Trophoblast cell (in vitro differentiated cells and primary cell): ENCODE measurements at regions not wholly inside any gene's neighbourhood (a gene's known extent, or its start where the extent isn't known, plus 50 kb on each side); places are given as distances from the start of the nearest gene placed in this dataset.

Source experiments
- DNase-seq, 2 donors: peaks; one replicate each; pipeline ENCODE4 v3.0.0-alpha.2; 2016
- H2AFZ ChIP-seq: 2 replicates; pipeline ENCODE4 v1.6.1; 2013; ENCODE audit warnings: low read length, moderate library complexity, mild to moderate bottlenecking; ENCODE audit not compliant: insufficient read depth, poor library complexity
- H2AK5ac ChIP-seq: 2 replicates; pipeline ENCODE4 v1.6.1; 2013; ENCODE audit warnings: mild to moderate bottlenecking, low read length
- H2BK120ac ChIP-seq: 2 replicates; pipeline ENCODE4 v1.6.1; 2013; ENCODE audit warnings: low read length, mild to moderate bottlenecking, moderate library complexity; ENCODE audit not compliant: insufficient read depth, poor library complexity
- H2BK12ac ChIP-seq: 2 replicates; pipeline ENCODE4 v1.6.1; 2013; ENCODE audit warnings: mild to moderate bottlenecking, low read length, moderate library complexity
- H2BK5ac ChIP-seq: 2 replicates; pipeline ENCODE4 v1.6.1; 2013; ENCODE audit warnings: low read length, low read depth, moderate library complexity, mild to moderate bottlenecking; ENCODE audit not compliant: poor library complexity
- H3K14ac ChIP-seq: 2 replicates; pipeline ENCODE4 v1.6.1; 2013; ENCODE audit warnings: mild to moderate bottlenecking, low read length
- H3K18ac ChIP-seq: 2 replicates; pipeline ENCODE4 v1.6.1; 2013; ENCODE audit warnings: mild to moderate bottlenecking, low read length
- H3K23ac ChIP-seq: 2 replicates; pipeline ENCODE4 v1.6.1; 2013; ENCODE audit warnings: low read length
- H3K27ac ChIP-seq: 2 replicates; pipeline ENCODE4 v1.5.1; 2013; ENCODE audit warnings: low read depth, mild to moderate bottlenecking, inconsistent platforms, low read length, moderate library complexity
- H3K27me3 ChIP-seq: 2 replicates; pipeline ENCODE4 v1.6.1; 2013; ENCODE audit warnings: inconsistent platforms, mild to moderate bottlenecking, low read length, moderate library complexity; ENCODE audit not compliant: insufficient read depth
- H3K36me3 ChIP-seq, 2 experiments: 1 replicate in 1 of 2; 2 replicates in 1 of 2; pipeline ENCODE4 v1.6.1; 2013; ENCODE audit warnings: low read length in 2 of 2, mild to moderate bottlenecking in 2 of 2, moderate library complexity in 1 of 2; ENCODE audit not compliant: insufficient read depth in 2 of 2, control insufficient read depth in 1 of 2
- H3K4ac ChIP-seq: 2 replicates; pipeline ENCODE4 v1.6.1; 2013; ENCODE audit warnings: low read depth, mild to moderate bottlenecking, low read length, moderate library complexity
- H3K4me1 ChIP-seq, 2 experiments: 1 replicate in 1 of 2; 2 replicates in 1 of 2; pipeline ENCODE4 v1.6.1; 2013; ENCODE audit warnings: low read length in 2 of 2, mild to moderate bottlenecking in 2 of 2, moderate library complexity in 1 of 2; ENCODE audit not compliant: insufficient read depth in 2 of 2, control insufficient read depth in 1 of 2
- H3K4me2 ChIP-seq: 2 replicates; pipeline ENCODE4 v1.6.1; 2013; ENCODE audit warnings: inconsistent platforms, mild to moderate bottlenecking, low read length, moderate library complexity
- H3K4me3 ChIP-seq: 2 replicates; pipeline ENCODE4 v1.5.1; 2013; ENCODE audit warnings: mild to moderate bottlenecking, low read depth, low read length, inconsistent platforms
- H3K79me1 ChIP-seq: one replicate; pipeline ENCODE4 v1.6.1; 2013; ENCODE audit warnings: low read length
- H3K79me2 ChIP-seq: 2 replicates; pipeline ENCODE4 v1.6.1; 2013; ENCODE audit warnings: low read length, mild to moderate bottlenecking; ENCODE audit not compliant: control insufficient read depth, insufficient read depth, poor library complexity
- H3K9ac ChIP-seq: 2 replicates; pipeline ENCODE4 v1.6.1; 2013; ENCODE audit warnings: mild to moderate bottlenecking, low read length
- H3K9me3 ChIP-seq: 2 replicates; pipeline ENCODE4 v1.6.1; 2013; ENCODE audit warnings: low read depth, mild to moderate bottlenecking, control low read depth, inconsistent platforms, low read length; ENCODE audit not compliant: insufficient read depth
- H4K12ac ChIP-seq: 2 replicates; pipeline ENCODE4 v1.6.1; 2013; ENCODE audit warnings: low read depth, mild to moderate bottlenecking, low read length, moderate library complexity
- H4K8ac ChIP-seq: 2 replicates; pipeline ENCODE4 v1.6.1; 2013; ENCODE audit warnings: low read depth, mild to moderate bottlenecking, low read length, moderate library complexity
- H4K91ac ChIP-seq: one replicate; pipeline ENCODE4 v1.6.1; 2013; ENCODE audit warnings: low read depth, mild to moderate bottlenecking, low read length, moderate library complexity
- WGBS: extraction: QIAGEN DNeasy Blood & Tissue Kit; methylation state at CpG from one replicate; pipeline ENCODE4 v1.1.7; 2013; ENCODE audit warnings: missing lambda C conversion rate; ENCODE audit not compliant: insufficient read length, insufficient coverage; ENCODE audit errors: extremely low coverage; 5-methylcytosine and 5-hydroxymethylcytosine counted together

DNA sequence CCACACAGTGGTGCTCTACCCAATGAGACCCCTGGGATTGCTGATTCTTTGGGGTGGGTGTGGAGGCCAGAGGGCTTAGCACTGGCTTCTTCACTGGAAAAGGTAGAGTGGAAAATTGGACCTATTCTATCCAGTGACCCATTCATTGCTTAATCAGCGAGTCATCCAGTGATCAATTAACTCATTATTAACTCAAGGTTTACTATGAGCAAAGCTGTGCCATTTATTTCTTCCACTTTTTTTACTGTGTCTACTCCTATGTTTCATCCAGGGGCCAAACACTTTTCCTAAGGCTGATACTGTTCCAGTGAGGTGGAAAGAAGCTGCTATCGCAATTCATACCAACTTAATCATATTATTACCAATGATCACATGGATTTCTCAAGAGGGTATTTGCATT is 363.9 kb downstream of the RPS6KC1 start:
- Histone ChIP-seq H3K27ac (no peak overlapping the region), H3K23ac (no peak overlapping the region), H3K9ac (no peak overlapping the region), H3K4me1 (peaks cover 14 to 20% of the 10 kb centered on the region in 2 experiments), H3K4ac (no peak overlapping the region), H2BK5ac (no peak overlapping the region), H3K14ac (no peak overlapping the region), H4K12ac (no peak overlapping the region), H2AK5ac (no peak overlapping the region), H2BK120ac (no peak overlapping the region), H4K8ac (no peak overlapping the region), H4K91ac (no peak overlapping the region), H3K9me3 (no peaks in the 10 kb centered on the region), H3K79me1 (peaks cover 12% of the 10 kb centered on the region), H3K4me2 (no peak overlapping the region), H2BK12ac (peak overlapping the region; percentile 56), H3K79me2 (peaks cover 2% of the 10 kb centered on the region), H3K18ac (no peak overlapping the region), H3K27me3 (no peaks in the 10 kb centered on the region), H2AFZ (no peak overlapping the region), H3K36me3 (no peaks in the 10 kb centered on the region), H3K4me3 (no peak overlapping the region)
- no peak for DNase-seq
- no CpG with 5 or more reads among the region's 2 CpGs for WGBS

DNA sequence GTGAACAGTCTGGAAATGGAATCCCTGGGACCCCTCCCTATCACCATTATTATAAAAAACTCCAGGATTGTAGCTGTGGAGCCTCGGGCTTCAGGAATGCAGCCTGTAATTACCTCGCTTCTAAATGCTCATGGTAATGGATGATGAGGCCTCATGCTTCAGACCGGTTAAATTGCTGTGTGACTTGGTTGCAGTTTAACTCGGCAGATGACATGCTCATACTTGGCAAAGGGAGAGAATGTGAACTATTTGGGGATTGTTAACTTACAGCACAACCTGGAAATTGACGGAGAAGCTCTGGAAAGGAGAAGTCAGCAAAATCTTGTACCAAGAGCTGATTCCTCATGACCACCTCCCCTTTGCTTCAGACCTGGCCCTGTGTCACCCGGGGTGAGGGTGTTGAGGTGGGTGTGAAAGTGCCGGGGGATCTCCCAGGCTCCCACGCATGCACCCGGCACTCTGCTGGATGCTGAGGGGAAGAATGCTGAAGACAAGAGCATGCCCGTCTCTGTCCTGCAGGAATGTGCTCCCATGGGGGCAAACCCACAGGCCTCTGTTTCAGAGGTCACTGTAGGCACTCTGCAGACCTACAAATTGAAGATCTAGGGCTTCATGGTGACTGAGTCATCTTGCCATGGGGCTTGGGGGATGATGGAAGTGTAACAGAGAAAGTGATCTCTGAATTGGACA is 364.8 kb downstream of the RPS6KC1 start:
- no peaks in the 10 kb centered on the region for H3K9me3 ChIP-seq
- no peak overlapping the region for H2BK12ac ChIP-seq
- WGBS = no CpG with 5 or more reads among the region's 10 CpGs
- H3K9ac ChIP-seq = no peak overlapping the region
- peak; percentile 74 to 80 for DNase-seq
- H3K79me2 ChIP-seq = peaks cover 2% of the 10 kb centered on the region
- no peak overlapping the region for H3K23ac ChIP-seq
- no peak overlapping the region for H2AFZ ChIP-seq
- H3K27ac ChIP-seq = peak overlapping the region; percentile 59
- no peak overlapping the region for H2AK5ac ChIP-seq
- no peak overlapping the region for H3K18ac ChIP-seq
- no peaks in the 10 kb centered on the region for H3K36me3 ChIP-seq
- peak overlapping the region; percentile 11 for H2BK5ac ChIP-seq
- no peak overlapping the region for H3K4me3 ChIP-seq
- H4K12ac ChIP-seq = no peak overlapping the region
- H4K8ac ChIP-seq = peak overlapping the region; percentile 14
- H3K27me3 ChIP-seq = no peaks in the 10 kb centered on the region
- H3K79me1 ChIP-seq = peaks cover 12% of the 10 kb centered on the region
- peak overlapping the region; percentile 40 for H3K4me2 ChIP-seq
- H3K4ac ChIP-seq = no peak overlapping the region
- no peak overlapping the region for H3K14ac ChIP-seq
- peak overlapping the region; percentile 91 for H4K91ac ChIP-seq
- peaks cover 14 to 17% of the 10 kb centered on the region in 2 experiments for H3K4me1 ChIP-seq
- H2BK120ac ChIP-seq = peak overlapping the region; percentile 76

DNA sequence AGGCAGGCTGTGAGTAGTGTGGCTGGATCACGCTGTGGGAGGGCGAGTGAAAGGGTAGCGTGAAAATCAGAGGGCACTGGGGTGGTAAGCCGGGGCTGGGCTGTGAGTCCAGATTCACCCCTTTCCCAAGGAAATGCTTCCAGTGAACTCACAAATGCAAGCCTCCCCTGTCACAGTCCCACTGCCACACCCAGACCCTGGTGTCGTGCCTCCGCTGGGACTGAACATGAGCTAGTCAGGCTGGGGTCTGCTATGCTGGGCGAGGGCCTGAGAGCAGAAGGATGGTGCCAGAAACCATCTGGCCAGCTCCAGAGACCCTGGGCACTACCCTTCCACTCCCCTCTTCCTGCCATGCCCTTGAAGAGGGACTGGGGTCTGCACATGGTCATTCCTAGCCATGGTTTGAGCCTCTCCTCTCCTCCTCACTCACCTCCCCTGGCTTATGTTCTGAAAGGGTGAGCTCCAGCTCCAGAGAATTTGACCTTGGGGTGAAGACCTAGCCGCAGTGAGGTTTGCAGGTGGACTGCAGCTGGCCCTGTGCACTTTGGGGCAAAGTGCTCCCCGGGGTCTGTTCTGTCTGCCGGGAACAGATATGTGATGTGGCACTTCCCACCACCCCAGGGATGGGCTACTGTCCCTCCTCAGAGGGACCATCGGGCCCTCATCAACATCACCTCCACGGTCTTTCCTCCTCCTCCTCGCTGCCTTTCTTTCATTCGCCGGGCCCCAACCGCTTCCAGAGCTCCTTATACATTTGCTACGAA is 365.6 kb downstream of the RPS6KC1 start:
- Histone ChIP-seq H3K9ac (no peak overlapping the region), H3K4me2 (no peak overlapping the region), H3K23ac (no peak overlapping the region), H3K14ac (peak overlapping the region; percentile 81), H2BK5ac (peak overlapping the region; percentile 11), H2AK5ac (peak overlapping the region; percentile 79), H3K27ac (peak overlapping the region; percentile 59), H3K4me3 (no peak overlapping the region), H4K8ac (peak overlapping the region; percentile 14), H3K18ac (peak overlapping the region; percentile 67), H3K79me2 (peaks cover 2% of the 10 kb centered on the region), H2BK12ac (peak overlapping the region; percentile 58), H3K4me1 (peaks cover 14 to 17% of the 10 kb centered on the region in 2 experiments), H4K12ac (no peak overlapping the region), H3K79me1 (peaks cover 12% of the 10 kb centered on the region), H4K91ac (peak overlapping the region; percentile 91), H2BK120ac (peak overlapping the region; percentile 52), H3K36me3 (no peaks in the 10 kb centered on the region), H2AFZ (peak overlapping the region; percentile 26), H3K27me3 (no peaks in the 10 kb centered on the region), H3K9me3 (no peaks in the 10 kb centered on the region), H3K4ac (no peak overlapping the region)
- WGBS = no CpG with 5 or more reads among the region's 17 CpGs
- DNase-seq = no peak

DNA sequence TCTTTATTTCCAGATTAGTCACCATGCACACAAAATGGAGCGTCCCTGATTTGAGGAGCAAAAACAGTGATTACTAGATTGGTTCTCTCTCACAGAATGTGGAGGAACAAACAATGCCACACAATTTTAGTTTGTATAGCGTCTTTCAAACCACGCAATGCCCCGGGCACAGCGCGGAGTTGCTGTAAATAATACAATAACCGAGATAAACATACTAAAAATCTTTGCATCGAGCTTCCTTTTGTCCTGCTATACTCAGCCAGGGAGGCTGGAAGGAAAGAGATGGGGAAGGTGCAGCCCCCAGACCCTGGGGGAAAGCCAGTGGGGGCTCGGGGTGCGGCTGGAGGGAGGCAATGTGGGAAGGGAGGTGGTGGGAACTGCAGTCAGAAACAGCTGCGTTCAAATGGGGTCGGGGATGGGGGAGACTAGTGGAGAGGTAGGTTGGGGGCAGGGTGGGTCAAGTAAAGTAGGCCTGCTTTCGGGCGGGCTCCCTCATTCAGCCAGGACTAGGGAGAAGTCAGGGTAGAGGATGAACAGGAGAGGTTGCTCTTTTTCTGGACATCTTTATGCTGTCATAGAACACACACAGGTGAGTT is 366.3 kb downstream of the RPS6KC1 start:
- Histone ChIP-seq H2BK5ac (no peak overlapping the region), H3K4me2 (no peak overlapping the region), H3K4me3 (no peak overlapping the region), H3K18ac (no peak overlapping the region), H2AK5ac (no peak overlapping the region), H2AFZ (no peak overlapping the region), H4K12ac (no peak overlapping the region), H3K4ac (no peak overlapping the region), H2BK120ac (no peak overlapping the region), H3K23ac (no peak overlapping the region), H3K27me3 (no peaks in the 10 kb centered on the region), H3K14ac (no peak overlapping the region), H3K9ac (no peak overlapping the region), H3K79me2 (peaks cover 2% of the 10 kb centered on the region), H4K8ac (no peak overlapping the region), H3K79me1 (peaks cover 12% of the 10 kb centered on the region), H3K4me1 (peaks cover 14 to 17% of the 10 kb centered on the region in 2 experiments), H3K9me3 (no peaks in the 10 kb centered on the region), H3K27ac (no peak overlapping the region), H2BK12ac (no peak overlapping the region), H3K36me3 (no peaks in the 10 kb centered on the region), H4K91ac (peak overlapping the region; percentile 31)
- WGBS = no CpG with 5 or more reads among the region's 14 CpGs
- no peak for DNase-seq
